Smooth muscle cell (in vitro differentiated cells): ENCODE measurements at regions not wholly inside any gene's neighbourhood (a gene's known extent, or its start where the extent isn't known, plus 50 kb on each side); places are given as distances from the start of the nearest gene placed in this dataset.

Source experiments
- DNase-seq: peaks from one replicate; lab custom pipeline; 2025; ENCODE audit not compliant: unreplicated experiment; lab: John Stamatoyannopoulos, UW
- H2AFZ ChIP-seq: fragments of 200-600 bp; sonication (generic); 2 replicates; pipeline ENCODE4 v1.6.0; 2016; ENCODE audit warnings: antibody characterized with exemption, low read depth, mild to moderate bottlenecking
- H3F3A ChIP-seq: fragments of 200-600 bp; sonication (generic); 2 replicates; pipeline ENCODE4 v1.6.0; 2017; ENCODE audit warnings: antibody characterized with exemption, low read depth
- H3K27ac ChIP-seq: fragments of 200-600 bp; sonication (generic); 2 replicates; pipeline ENCODE4 v1.5.1; 2016; ENCODE audit warnings: low read depth, mild to moderate bottlenecking
- H3K27me3 ChIP-seq: fragments of 200-600 bp; sonication (generic); 2 replicates; pipeline ENCODE4 v1.6.1; 2016; ENCODE audit warnings: low read depth, mild to moderate bottlenecking
- H3K36me3 ChIP-seq: fragments of 200-600 bp; sonication (generic); 2 replicates; pipeline ENCODE4 v1.5.1; 2016; ENCODE audit warnings: low read depth
- H3K4me1 ChIP-seq: fragments of 200-600 bp; sonication (generic); 2 replicates; pipeline ENCODE4 v1.5.1; 2016; ENCODE audit warnings: low read depth
- H3K4me2 ChIP-seq: fragments of 200-600 bp; sonication (generic); 2 replicates; pipeline ENCODE4 v1.6.0; 2016; ENCODE audit warnings: mild to moderate bottlenecking
- H3K4me3 ChIP-seq: fragments of 200-600 bp; sonication (generic); 2 replicates; pipeline ENCODE4 v1.5.1; 2016; ENCODE audit warnings: mild to moderate bottlenecking
- H3K79me2 ChIP-seq: fragments of 200-600 bp; sonication (generic); 2 replicates; pipeline ENCODE4 v1.6.0; 2016; ENCODE audit warnings: low read depth, mild to moderate bottlenecking
- H3K9ac ChIP-seq: fragments of 200-600 bp; sonication (generic); 2 replicates; pipeline ENCODE4 v1.6.0; 2016; ENCODE audit warnings: low read depth
- H3K9me3 ChIP-seq: fragments of 200-600 bp; sonication (generic); replicated peaks from 2 replicates; pipeline ENCODE4 v1.5.1; 2016; ENCODE audit warnings: low read depth
- H4K20me1 ChIP-seq: fragments of 200-600 bp; sonication (generic); 2 replicates; pipeline ENCODE4 v1.6.0; 2016; ENCODE audit warnings: low read depth
- CTCF ChIP-seq: fragments of 200-600 bp; sonication (generic); IDR thresholded peaks from 2 replicates; pipeline ENCODE4 v1.5.1; 2017; ENCODE audit warnings: borderline replicate concordance, mild to moderate bottlenecking, antibody characterized with exemption; ENCODE audit not compliant: insufficient read depth, poor library complexity, severe bottlenecking
- WGBS: methylation state at CpG from one replicate; pipeline ENCODE4 v1.1.7; 2016; ENCODE audit warnings: low lambda C conversion rate; 5-methylcytosine and 5-hydroxymethylcytosine counted together

- Histone ChIP-seq H3K79me2 (no peaks in the 10 kb centered on the region), H3K4me2 (no peak overlapping the region), H3K9ac (no peak overlapping the region), H2AFZ (no peak overlapping the region), H3F3A (no peaks in the 10 kb centered on the region), H3K36me3 (no peaks in the 10 kb centered on the region), H3K9me3 (no peaks in the 10 kb centered on the region), H3K27ac (no peak overlapping the region), H3K4me3 (no peak overlapping the region), H4K20me1 (no peaks in the 10 kb centered on the region), H3K27me3 (no peaks in the 10 kb centered on the region), H3K4me1 (no peaks in the 10 kb centered on the region)
- DNase-seq: no peak
- no peak for TF ChIP-seq CTCF
- WGBS: 89% methylated on average over 4 of the region's 4 CpGs
Observed at GRCh38 chr6:73893696-73894095, 197.7 kb downstream of the CD109 start.

- H3K27me3 ChIP-seq: no peaks in the 10 kb centered on the region
- WGBS: no CpG with 5 or more reads among the region's 4 CpGs
Observed at GRCh38 chr6:73888050-73888449, 192.0 kb downstream of the CD109 start.

GRCh38 chr6:73885393-73885792, 189.4 kb downstream of the CD109 start:
- no peak overlapping the region for H2AFZ ChIP-seq
- no peaks in the 10 kb centered on the region for H3F3A ChIP-seq
- no peaks in the 10 kb centered on the region for H3K27me3 ChIP-seq
- H3K4me3 ChIP-seq: no peak overlapping the region
- H3K4me2 ChIP-seq: no peak overlapping the region
- H4K20me1 ChIP-seq: no peaks in the 10 kb centered on the region
- WGBS: no CpG with 5 or more reads among the region's 7 CpGs
- H3K9me3 ChIP-seq: no peaks in the 10 kb centered on the region
- no peaks in the 10 kb centered on the region for H3K4me1 ChIP-seq
- H3K27ac ChIP-seq: no peak overlapping the region
- H3K79me2 ChIP-seq: no peaks in the 10 kb centered on the region
- no peak overlapping the region for H3K9ac ChIP-seq
- no peak for TF ChIP-seq CTCF
- DNase-seq: no peak
- no peaks in the 10 kb centered on the region for H3K36me3 ChIP-seq

More at GRCh38 chr6:73888050-73888449, 192.0 kb downstream of the CD109 start:
- H4K20me1 ChIP-seq: no peaks in the 10 kb centered on the region
- H3K79me2 ChIP-seq: no peaks in the 10 kb centered on the region
- no peak overlapping the region for H3K4me2 ChIP-seq
- H3K27ac ChIP-seq: no peak overlapping the region
- H3K9me3 ChIP-seq: no peaks in the 10 kb centered on the region
- no peak for TF ChIP-seq CTCF
- no peaks in the 10 kb centered on the region for H3F3A ChIP-seq
- H3K4me1 ChIP-seq: no peaks in the 10 kb centered on the region
- H2AFZ ChIP-seq: no peak overlapping the region
- no peak overlapping the region for H3K9ac ChIP-seq
- H3K36me3 ChIP-seq: no peaks in the 10 kb centered on the region
- H3K4me3 ChIP-seq: no peak overlapping the region
- no peak for DNase-seq

- Histone ChIP-seq H3K36me3 (no peaks in the 10 kb centered on the region), H3K4me1 (no peaks in the 10 kb centered on the region), H3K27me3 (no peaks in the 10 kb centered on the region), H3K9ac (no peak overlapping the region), H3K4me2 (no peak overlapping the region), H3F3A (no peaks in the 10 kb centered on the region), H3K9me3 (no peaks in the 10 kb centered on the region), H3K79me2 (no peaks in the 10 kb centered on the region), H4K20me1 (no peaks in the 10 kb centered on the region), H3K27ac (no peak overlapping the region), H3K4me3 (no peak overlapping the region), H2AFZ (no peak overlapping the region)
- no peak for TF ChIP-seq CTCF
- no CpG with 5 or more reads among the region's 4 CpGs for WGBS
- no peak for DNase-seq
Observed at GRCh38 chr6:73884540-73884939, 188.5 kb downstream of the CD109 start.
